GM04503 (cell line): ENCODE measurements at regions not wholly inside any gene's neighbourhood (a gene's known extent, or its start where the extent isn't known, plus 50 kb on each side); places are given as distances from the start of the nearest gene placed in this dataset.
"Not testable (repeated sequence)": the region's sequence is repeated elsewhere in the genome, so short reads cannot be mapped to it uniquely, and the experiment has no call there.

Experiments used
- DNase-seq: peaks from one replicate; pipeline ENCODE4 v3.0.0-alpha.2; 2012; ENCODE audit warnings: low read depth

- DNase-seq = not testable (repeated sequence)
These were observed 1048.4 kb downstream of the PRIM2 start for GRCh38 chr6:58365856-58366255.

DNA sequence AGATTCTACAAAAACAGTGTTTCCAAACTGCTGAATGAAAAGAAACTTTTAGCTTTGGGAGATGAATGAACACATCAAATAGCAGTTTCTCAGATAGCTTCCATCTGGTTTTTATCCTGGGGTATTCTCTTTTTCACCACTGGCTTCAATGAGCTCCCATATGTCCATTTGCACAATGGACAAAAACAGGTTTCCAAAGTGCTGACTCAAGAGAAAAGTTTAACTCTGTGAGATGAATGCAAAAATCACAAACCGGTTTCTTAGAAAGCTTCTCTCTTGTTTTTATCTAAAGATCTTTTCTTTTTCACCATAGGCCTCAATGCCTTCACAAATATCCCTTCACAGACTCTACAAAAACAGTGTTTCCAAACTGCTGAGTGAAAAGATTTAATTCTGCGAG lies 1089.2 kb downstream of the PRIM2 start:
- not testable (repeated sequence) for DNase-seq

DNA sequence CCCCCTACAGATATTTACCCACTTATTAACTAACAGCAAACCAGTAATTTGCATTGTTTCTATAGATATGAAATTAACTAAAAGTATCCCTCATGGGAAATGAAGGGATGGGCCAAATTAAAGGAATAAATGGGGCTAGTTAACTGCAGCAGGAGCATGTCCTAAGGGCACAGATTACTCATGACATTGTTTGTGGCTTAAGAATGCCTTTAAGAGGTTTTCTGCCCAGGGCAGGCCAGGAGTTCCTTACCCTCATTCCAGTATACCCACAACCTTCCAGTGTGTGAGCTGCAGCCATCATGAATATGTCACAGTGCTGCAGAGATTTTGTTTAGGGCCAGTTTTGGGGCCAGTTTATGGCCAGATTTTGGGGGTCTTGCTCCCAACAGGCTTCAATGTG lies 1101.9 kb downstream of the PRIM2 start:
- DNase-seq = no peak
